ENCODE measurements at regions not wholly inside any gene's neighbourhood (a gene's known extent, or its start where the extent isn't known, plus 50 kb on each side); places are given as distances from the start of the nearest gene placed in this dataset.
"Not testable (repeated sequence)": the region's sequence is repeated elsewhere in the genome, so short reads cannot be mapped to it uniquely, and the experiment has no call there.

GRCh38 chr13:67990868-67991267, 760.7 kb upstream of the PCDH9 start:
- no peak for DNase-seq

DNA sequence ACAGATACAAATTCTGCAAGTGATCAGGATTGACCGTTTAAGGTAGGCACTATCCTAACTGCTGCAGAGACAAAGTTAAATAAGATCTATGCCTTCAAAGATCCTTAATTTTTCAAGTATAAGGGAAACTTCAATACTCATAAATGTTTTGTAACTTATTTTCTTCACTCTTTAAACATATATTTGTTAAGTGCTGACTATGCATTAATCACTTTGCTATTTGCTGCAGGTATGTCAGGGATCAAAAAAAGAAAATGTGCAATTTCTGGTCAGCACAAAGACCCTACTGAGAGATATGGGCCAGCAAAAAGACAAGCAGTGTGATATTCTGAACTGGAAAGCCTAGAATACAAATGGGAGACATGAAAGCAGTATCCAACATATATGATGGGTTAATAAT, 756.1 kb upstream of the PCDH9 start:
- DNase-seq: no peak

DNA sequence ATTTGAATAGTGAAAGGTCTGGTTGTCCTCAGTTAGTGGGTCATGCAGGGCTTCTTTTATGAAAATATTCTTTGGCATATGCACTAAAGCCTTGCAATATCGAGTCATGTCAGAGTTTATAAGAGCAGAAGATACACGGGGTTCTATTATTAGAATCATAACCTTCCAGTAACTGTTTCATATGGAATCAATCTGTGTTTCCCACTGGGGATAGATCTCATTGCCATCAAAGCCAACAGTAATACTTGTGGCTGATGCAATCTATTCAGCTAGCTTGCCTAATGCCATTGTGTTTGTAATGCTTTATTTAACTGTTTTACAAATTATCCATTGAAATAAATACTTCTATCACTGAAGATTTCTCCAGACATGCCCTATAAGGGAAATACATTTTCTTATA, 746.9 kb upstream of the PCDH9 start:
- DNase-seq: no peak

DNA sequence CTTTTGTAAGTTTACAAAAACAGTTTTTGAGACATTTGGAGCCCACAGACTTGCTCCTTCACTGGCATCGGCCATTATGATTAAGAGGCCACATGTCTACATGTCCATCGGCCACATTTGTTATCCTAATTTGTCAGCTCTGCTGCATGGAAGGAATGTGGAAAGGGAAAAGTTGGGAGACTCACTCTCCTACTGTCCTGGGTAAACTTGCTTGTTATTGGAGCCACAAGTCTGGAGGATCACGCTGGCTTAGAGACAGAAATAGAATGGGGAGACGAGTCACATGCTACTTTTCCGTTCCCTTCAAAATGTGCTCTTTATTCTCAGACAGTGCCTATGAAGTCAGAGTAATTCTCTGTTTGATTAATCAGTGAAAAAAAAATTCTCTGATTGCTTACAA, 741.2 kb upstream of the PCDH9 start:
- DNase-seq: no peak

DNA sequence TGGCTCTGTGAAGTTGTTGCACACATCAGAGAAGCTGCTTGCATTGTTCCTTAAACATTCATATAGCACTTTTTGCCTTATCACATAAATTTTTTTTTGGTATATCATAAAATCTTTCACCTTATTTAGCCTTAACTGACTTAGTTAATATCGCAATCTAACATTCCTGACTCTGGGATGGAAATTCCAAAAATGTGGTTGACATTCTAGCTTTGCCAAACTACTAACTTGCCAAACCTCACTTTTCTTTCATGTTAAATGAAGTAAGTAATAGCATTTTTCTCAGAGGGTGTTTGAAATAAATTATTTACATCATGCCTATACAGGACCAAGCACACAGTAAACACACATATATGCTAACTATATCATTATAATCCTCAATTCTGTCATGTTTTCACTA, 736.9 kb upstream of the PCDH9 start:
- no peak for DNase-seq

- DNase-seq: no peak
Measured at GRCh38 chr13:67966065-67966464, 735.9 kb upstream of the PCDH9 start.

GRCh38 chr13:67964986-67965385, 734.9 kb upstream of the PCDH9 start:
- DNase-seq: no peak

DNA sequence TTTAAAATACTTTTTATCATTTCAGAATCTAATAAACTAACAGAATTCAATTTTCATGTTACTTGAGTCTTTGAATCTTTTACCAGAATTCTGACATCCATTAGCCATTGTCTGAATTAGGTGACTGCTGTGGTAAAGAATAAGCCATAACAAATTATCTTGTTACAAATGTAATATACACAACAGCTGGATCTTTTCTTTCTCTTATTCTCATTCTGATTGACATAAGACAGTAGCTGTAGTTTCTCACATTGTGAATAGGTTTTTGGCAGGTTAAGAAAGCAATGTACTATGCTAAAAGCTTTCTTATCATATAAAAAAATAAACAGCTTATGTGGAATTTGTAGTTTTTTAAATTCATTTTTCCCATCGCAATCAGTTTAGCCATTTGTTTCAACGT, 734.0 kb upstream of the PCDH9 start:
- no peak for DNase-seq

GRCh38 chr13:67961331-67961730, 731.2 kb upstream of the PCDH9 start:
- no peak for DNase-seq

- DNase-seq: no peak
Measured at GRCh38 chr13:67951431-67951830, 721.3 kb upstream of the PCDH9 start.

- DNase-seq: no peak
Measured at GRCh38 chr13:67950603-67951002, 720.5 kb upstream of the PCDH9 start.

GRCh38 chr13:67946131-67946530, 716.0 kb upstream of the PCDH9 start:
- DNase-seq: no peak

DNA sequence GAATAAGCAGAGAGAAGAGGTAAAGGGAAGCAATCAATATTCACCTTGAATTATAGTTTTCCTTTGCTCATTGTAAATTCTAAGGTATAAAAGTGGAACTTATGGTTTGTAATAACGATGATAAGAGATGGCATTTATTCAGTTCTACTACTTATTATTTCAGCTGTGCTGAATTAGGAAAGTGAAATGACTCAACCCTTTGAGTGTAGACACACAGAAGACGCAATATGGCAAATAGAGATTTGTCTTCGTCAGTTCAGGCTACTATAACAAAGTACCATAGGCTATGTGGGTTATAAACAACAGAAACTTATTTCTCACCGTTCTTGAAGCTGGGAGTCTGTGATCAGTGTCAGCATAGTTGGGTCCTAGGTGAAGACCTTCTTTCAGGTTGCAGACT, 713.0 kb upstream of the PCDH9 start:
- no peak for DNase-seq

DNA sequence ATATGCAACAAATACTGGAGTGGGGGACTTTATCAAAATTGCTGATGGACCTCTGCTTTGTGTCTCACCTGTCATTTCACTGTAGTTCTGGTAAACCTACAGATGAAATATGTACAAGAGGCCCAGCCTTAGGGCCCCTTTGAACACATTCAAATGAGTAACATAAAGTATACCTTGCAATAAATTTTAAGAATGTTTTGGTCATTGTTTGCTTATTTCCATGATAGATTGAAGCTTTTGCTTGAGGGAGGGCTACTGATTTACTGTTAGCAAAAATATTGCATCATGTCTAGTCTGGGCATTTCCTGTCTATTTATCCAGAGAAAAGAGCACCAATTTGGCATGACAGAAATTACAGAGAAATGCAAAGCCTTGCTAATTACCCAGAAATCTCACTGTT, 705.5 kb upstream of the PCDH9 start:
- no peak for DNase-seq

GRCh38 chr13:67934617-67935330, 704.6 kb upstream of the PCDH9 start:
- no peak for DNase-seq

DNA sequence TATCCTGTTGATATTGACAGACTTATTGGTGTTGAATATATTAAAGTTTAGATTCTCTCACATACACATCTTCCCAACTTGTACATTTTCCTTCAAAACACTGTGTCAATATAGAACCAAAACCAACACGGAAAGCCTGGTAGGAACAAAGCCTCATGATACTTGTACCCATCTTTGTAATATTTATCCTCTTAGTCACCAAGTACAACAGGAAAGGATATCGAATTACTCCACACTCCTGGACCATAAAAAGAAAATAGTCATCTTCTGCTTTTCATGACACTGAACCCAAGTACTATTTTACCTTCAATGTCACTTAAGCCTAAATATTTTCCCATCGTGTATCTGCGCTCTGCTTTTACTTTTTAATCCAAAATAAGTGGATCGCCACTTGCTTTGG, 702.9 kb upstream of the PCDH9 start:
- no peak for DNase-seq

- DNase-seq: no peak
Measured at GRCh38 chr13:67917291-67917987, 687.3 kb upstream of the PCDH9 start.

DNA sequence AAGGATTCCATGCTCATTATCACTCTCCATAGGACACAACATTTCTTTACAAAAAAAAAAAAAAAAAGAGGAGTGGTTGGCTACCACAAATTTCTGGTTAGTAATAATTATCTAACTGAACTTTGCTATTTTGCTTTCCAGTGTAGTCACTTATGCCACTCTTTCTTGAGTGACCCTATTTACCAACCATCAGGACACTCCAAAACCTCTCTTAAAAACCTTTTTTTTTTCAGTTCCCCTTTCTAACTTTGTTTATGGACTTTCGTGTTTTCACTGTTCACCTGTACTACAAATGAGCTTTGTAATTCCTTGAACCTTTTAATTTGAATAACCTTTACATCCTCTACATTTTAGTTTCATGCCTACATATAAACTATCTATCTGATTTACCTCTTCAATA, 686.5 kb upstream of the PCDH9 start:
- DNase-seq: no peak

GRCh38 chr13:67914535-67914934, 684.4 kb upstream of the PCDH9 start:
- DNase-seq: no peak

DNA sequence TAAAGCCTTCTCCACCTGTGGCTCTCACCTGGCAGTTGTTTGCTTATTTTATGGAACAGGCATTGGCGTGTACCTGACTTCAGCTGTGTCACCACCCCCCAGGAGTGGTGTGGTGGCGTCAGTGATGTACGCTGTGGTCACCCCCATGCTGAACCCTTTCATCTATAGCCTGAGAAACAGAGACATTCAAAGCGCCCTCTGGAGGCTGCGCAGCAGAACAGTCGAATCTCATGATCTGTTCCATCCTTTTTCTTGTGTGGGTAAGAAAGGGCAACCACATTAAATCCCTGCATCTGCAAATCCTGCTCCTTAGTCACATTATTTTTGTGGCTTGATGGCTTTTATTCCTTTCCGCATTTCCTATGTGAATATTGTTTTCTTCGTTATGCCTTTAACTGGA, 672.8 kb upstream of the PCDH9 start:
- not testable (repeated sequence) for DNase-seq

GRCh38 chr13:67880916-67881315, 650.8 kb upstream of the PCDH9 start:
- DNase-seq: no peak

GRCh38 chr13:67878376-67878775, 648.2 kb upstream of the PCDH9 start:
- DNase-seq: no peak

DNA sequence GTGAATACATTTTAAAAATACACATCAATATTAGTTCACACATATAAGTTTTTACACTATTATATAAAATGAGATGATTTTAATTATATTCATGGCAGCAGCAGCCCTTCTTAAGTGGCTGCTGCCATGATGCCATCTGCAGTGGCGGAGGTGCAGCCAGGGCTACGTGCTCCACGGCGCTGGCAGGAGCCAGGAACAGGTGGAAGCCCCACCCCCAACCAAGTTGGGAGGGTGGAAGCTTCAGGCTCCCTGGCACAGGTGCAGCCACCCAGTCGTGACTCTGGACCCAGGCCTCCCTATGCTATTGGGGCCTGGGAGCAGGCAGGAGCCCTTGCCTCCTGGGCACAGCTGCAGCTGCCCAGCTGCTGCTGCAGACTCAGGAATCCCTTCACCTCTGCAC, 646.9 kb upstream of the PCDH9 start:
- DNase-seq: no peak

GRCh38 chr13:67867206-67867605, 637.1 kb upstream of the PCDH9 start:
- DNase-seq: no peak

- DNase-seq: no peak
Measured at GRCh38 chr13:67860315-67860714, 630.2 kb upstream of the PCDH9 start.

Measured in NCI-H345 (cell line).